ENCODE measurements at regions not wholly inside any gene's neighbourhood (a gene's known extent, or its start where the extent isn't known, plus 50 kb on each side); places are given as distances from the start of the nearest gene placed in this dataset.
A peak's percentile ranks its signal among the peaks of the same experiment; 100 is the strongest.

GRCh38 chr3:28575746-28576613 lies 227.4 kb upstream of the AZI2 start:
- Mint-ChIP-seq H3K36me3 (ENCODE audit: low read depth) (no peaks in the 10 kb centered on the region), H3K27ac (ENCODE audit: unreplicated experiment) (no peak overlapping the region), H3K9me3 (no peaks in the 10 kb centered on the region), H3K27me3 (ENCODE audit: low read depth) (peaks cover 72% of the 10 kb centered on the region), H3K4me3 (peak overlapping the region; percentile 93), H3K4me1 (peaks cover 19% of the 10 kb centered on the region)
- TF ChIP-seq CTCF (conservative IDR thresholded peaks at IDR 0.05), result no peak
- DNase-seq (ENCODE audit: low read depth, low spot score), result peak; percentile 44

GRCh38 chr3:28576614-28577200 lies 228.1 kb upstream of the AZI2 start:
- Mint-ChIP-seq H3K27me3 (ENCODE audit: low read depth) (peaks cover 68% of the 10 kb centered on the region), H3K9me3 (no peaks in the 10 kb centered on the region), H3K36me3 (ENCODE audit: low read depth) (no peaks in the 10 kb centered on the region), H3K4me1 (peaks cover 19% of the 10 kb centered on the region), H3K4me3 (peak overlapping the region; percentile 90), H3K27ac (ENCODE audit: unreplicated experiment) (no peak overlapping the region)
- DNase-seq (ENCODE audit: low read depth, low spot score), result peak; percentile 1
- TF ChIP-seq CTCF (conservative IDR thresholded peaks at IDR 0.05), result no peak

GRCh38 chr3:28577941-28578500 lies 229.4 kb upstream of the AZI2 start:
- no peak for DNase-seq (ENCODE audit: low read depth, low spot score)
- H3K27me3 Mint-ChIP-seq (ENCODE audit: low read depth), result peaks cover 65% of the 10 kb centered on the region
- H3K36me3 Mint-ChIP-seq (ENCODE audit: low read depth), result no peaks in the 10 kb centered on the region
- H3K4me1 Mint-ChIP-seq, result peaks cover 19% of the 10 kb centered on the region
- H3K4me3 Mint-ChIP-seq, result no peak overlapping the region
- TF ChIP-seq CTCF (conservative IDR thresholded peaks at IDR 0.05), result no peak
- no peaks in the 10 kb centered on the region for H3K9me3 Mint-ChIP-seq
- no peak overlapping the region for H3K27ac Mint-ChIP-seq (ENCODE audit: unreplicated experiment)

- Mint-ChIP-seq H3K4me3 (no peak overlapping the region), H3K9me3 (no peaks in the 10 kb centered on the region), H3K4me1 (peaks cover 11% of the 10 kb centered on the region), H3K36me3 (ENCODE audit: low read depth) (peaks cover 3% of the 10 kb centered on the region), H3K27me3 (ENCODE audit: low read depth) (no peaks in the 10 kb centered on the region), H3K27ac (ENCODE audit: unreplicated experiment) (no peak overlapping the region)
- no peak for DNase-seq (ENCODE audit: low read depth, low spot score)
- TF ChIP-seq CTCF (conservative IDR thresholded peaks at IDR 0.05), result no peak
Observed at GRCh38 chr3:28586325-28586724, 237.7 kb upstream of the AZI2 start.

- no peak for TF ChIP-seq CTCF (conservative IDR thresholded peaks at IDR 0.05)
- DNase-seq (ENCODE audit: low read depth, low spot score), result no peak
- Mint-ChIP-seq H3K36me3 (ENCODE audit: low read depth) (peaks cover 3% of the 10 kb centered on the region), H3K4me3 (no peak overlapping the region), H3K9me3 (no peaks in the 10 kb centered on the region), H3K4me1 (peaks cover 11% of the 10 kb centered on the region), H3K27ac (ENCODE audit: unreplicated experiment) (no peak overlapping the region), H3K27me3 (ENCODE audit: low read depth) (no peaks in the 10 kb centered on the region)
Observed at GRCh38 chr3:28587723-28588122, 239.1 kb upstream of the AZI2 start.
